ENCODE measurements at regions not wholly inside any gene's neighbourhood (a gene's known extent, or its start where the extent isn't known, plus 50 kb on each side); places are given as distances from the start of the nearest gene placed in this dataset.
A peak's percentile ranks its signal among the peaks of the same experiment; 100 is the strongest.
"Not testable (repeated sequence)": the region's sequence is repeated elsewhere in the genome, so short reads cannot be mapped to it uniquely, and the experiment has no call there.

- ATAC-seq: no peak
Observed at GRCh38 chr4:26181616-26182015, 139.2 kb upstream of the RBPJ start.

GRCh38 chr4:26183017-26183416 lies 137.8 kb upstream of the RBPJ start:
- ATAC-seq: no peak

- no peak for ATAC-seq
Observed at GRCh38 chr4:26185436-26185835, 135.4 kb upstream of the RBPJ start.

GRCh38 chr4:26191353-26191752 lies 129.5 kb upstream of the RBPJ start:
- ATAC-seq: no peak

- peak in 1 of 2 donors; percentile 49 for ATAC-seq
Observed at GRCh38 chr4:26192899-26193869, 127.6 kb upstream of the RBPJ start.

- ATAC-seq: no peak
Observed at GRCh38 chr4:26194764-26195163, 126.0 kb upstream of the RBPJ start.

GRCh38 chr4:26196567-26196966 lies 124.2 kb upstream of the RBPJ start:
- no peak for ATAC-seq

GRCh38 chr4:26197018-26197779 lies 123.6 kb upstream of the RBPJ start:
- peak; percentile 82 to 84 for ATAC-seq

- ATAC-seq: not testable (repeated sequence)
Observed at GRCh38 chr4:26198931-26199330, 121.9 kb upstream of the RBPJ start.

- no peak for ATAC-seq
Observed at GRCh38 chr4:26199596-26199995, 121.2 kb upstream of the RBPJ start.

- ATAC-seq: no peak
Observed at GRCh38 chr4:26201120-26201519, 119.7 kb upstream of the RBPJ start.

GRCh38 chr4:26204249-26204825 lies 116.5 kb upstream of the RBPJ start:
- ATAC-seq: peak; percentile 25 to 38

GRCh38 chr4:26204911-26205370 lies 115.9 kb upstream of the RBPJ start:
- no peak for ATAC-seq

GRCh38 chr4:26206339-26206738 lies 114.5 kb upstream of the RBPJ start:
- no peak for ATAC-seq

GRCh38 chr4:26206999-26207398 lies 113.8 kb upstream of the RBPJ start:
- no peak for ATAC-seq

GRCh38 chr4:26207631-26208030 lies 113.2 kb upstream of the RBPJ start:
- no peak for ATAC-seq

- ATAC-seq: no peak
Observed at GRCh38 chr4:26208237-26208994, 112.4 kb upstream of the RBPJ start.

GRCh38 chr4:26209378-26209777 lies 111.4 kb upstream of the RBPJ start:
- ATAC-seq: not testable (repeated sequence)

- no peak for ATAC-seq
Observed at GRCh38 chr4:26212528-26212927, 108.3 kb upstream of the RBPJ start.

GRCh38 chr4:26213317-26213716 lies 107.5 kb upstream of the RBPJ start:
- ATAC-seq: no peak

GRCh38 chr4:26214994-26215393 lies 105.8 kb upstream of the RBPJ start:
- ATAC-seq: no peak

- ATAC-seq: no peak
Observed at GRCh38 chr4:26215725-26216124, 105.1 kb upstream of the RBPJ start.

GRCh38 chr4:26217481-26217880 lies 103.3 kb upstream of the RBPJ start:
- ATAC-seq: no peak
